ENCODE measurements at regions not wholly inside any gene's neighbourhood (a gene's known extent, or its start where the extent isn't known, plus 50 kb on each side); places are given as distances from the start of the nearest gene placed in this dataset.
"Not testable (repeated sequence)": the region's sequence is repeated elsewhere in the genome, so short reads cannot be mapped to it uniquely, and the experiment has no call there.

GRCh38 chr7:65069476-65069875 is 63.0 kb upstream of the ERV3-1 start:
- not testable (repeated sequence) for DNase-seq (ENCODE audit: low read depth in 2 of 3, low spot score in 2 of 3)

GRCh38 chr7:65062566-65062965 is 56.1 kb upstream of the ERV3-1 start:
- not testable (repeated sequence) for DNase-seq (ENCODE audit: low read depth in 2 of 3, low spot score in 2 of 3)

GRCh38 chr7:65059247-65059646 is 52.8 kb upstream of the ERV3-1 start:
- DNase-seq (ENCODE audit: low read depth in 2 of 3, low spot score in 2 of 3): not testable (repeated sequence)

All from activated CD8-positive, alpha-beta memory T cell treated with anti-CD3 and anti-CD28 coated beads for 48 hours (primary cell).